Left lung (tissue), 4 donors: ENCODE measurements at regions not wholly inside any gene's neighbourhood (a gene's known extent, or its start where the extent isn't known, plus 50 kb on each side); places are given as distances from the start of the nearest gene placed in this dataset.

Experiments
- ATAC-seq: fragments of 200-7000 bp; cut with Tn5 transposase; one replicate; pipeline ENCODE4 v1.9.1; 2020; ENCODE audit warnings: moderate library complexity
- DNase-seq, 4 donors: peaks; one replicate each; pipeline ENCODE4 v3.0.0-alpha.2; 2013 to 2020
- H3K27ac ChIP-seq, 2 donors: fragments of 200-600 bp; sonication (generic) in 1 of 2; one replicate each; pipeline versions ENCODE4 v1.5.0 to v1.8.0; 2020 to 2021
- H3K27me3 ChIP-seq, 2 donors: fragments of 200-600 bp; sonication (generic) in 1 of 2; one replicate each; pipeline versions ENCODE4 v1.5.0 to v1.8.0; 2020 to 2021
- H3K36me3 ChIP-seq, 2 donors: fragments of 200-600 bp; sonication (generic) in 1 of 2; one replicate each; pipeline versions ENCODE4 v1.5.0 to v1.8.0; 2020 to 2021
- H3K4me1 ChIP-seq, 2 donors: fragments of 200-600 bp; one replicate each; pipeline ENCODE4 v1.8.0; 2021
- H3K4me3 ChIP-seq, 2 donors: fragments of 200-600 bp; sonication (generic) in 1 of 2; one replicate each; pipeline versions ENCODE4 v1.5.0 to v1.8.0; 2020 to 2021; ENCODE audit warnings: mild to moderate bottlenecking in 1 of 2
- H3K9me3 ChIP-seq, 2 donors: fragments of 200-600 bp; sonication (generic) in 1 of 2; one replicate each; pipeline versions ENCODE4 v1.5.0 to v1.8.0; 2020 to 2021
- CTCF ChIP-seq, 2 donors: fragments of 200-600 bp; sonication (generic) in 1 of 2; IDR thresholded peaks; one replicate each; pipeline versions ENCODE4 v1.5.0 to v1.8.0; 2021; ENCODE audit warnings: antibody characterized with exemption in 2 of 2
- intact Hi-C, 2 donors: fragments of 100-400 bp; cut with DNase I; formaldehyde crosslinking; loops; one replicate each; pipeline versions ENCODE4 v1.11.2 to v1.14.2; 2022
- donor health status: DM: no; HTN: yes; CAD: no.
- donor health status: DM: no; HTN: no; CAD: no.

- Histone ChIP-seq H3K9me3 (no peaks in the 10 kb centered on the region), H3K27ac (no peak overlapping the region), H3K4me3 (no peak overlapping the region), H3K36me3 (no peaks in the 10 kb centered on the region), H3K27me3 (no peaks in the 10 kb centered on the region), H3K4me1 (no peaks in the 10 kb centered on the region)
- intact Hi-C loops, result no loop called here
- DNase-seq (peak in 1 of 4 donors; percentile 5), ATAC-seq (peak; percentile 62)
- TF ChIP-seq CTCF (IDR thresholded peaks at IDR 0.05), result peak in 1 of 2 donors; percentile 22
These were observed 140.9 kb downstream of the RNF144B start for GRCh38 chr6:18527836-18528743.

GRCh38 chr6:18530201-18530600 is 143.1 kb downstream of the RNF144B start:
- Histone ChIP-seq H3K4me3 (no peak overlapping the region), H3K36me3 (no peaks in the 10 kb centered on the region), H3K4me1 (no peaks in the 10 kb centered on the region), H3K27me3 (no peaks in the 10 kb centered on the region), H3K9me3 (no peaks in the 10 kb centered on the region), H3K27ac (no peak overlapping the region)
- no peak for ATAC-seq
- intact Hi-C loops, result no loop called here
- TF ChIP-seq CTCF (IDR thresholded peaks at IDR 0.05), result no peak
- no peak for DNase-seq

GRCh38 chr6:18532139-18532538 is 145.0 kb downstream of the RNF144B start:
- Histone ChIP-seq H3K27me3 (no peaks in the 10 kb centered on the region), H3K36me3 (no peaks in the 10 kb centered on the region), H3K27ac (no peak overlapping the region), H3K4me1 (no peaks in the 10 kb centered on the region), H3K4me3 (no peak overlapping the region), H3K9me3 (no peaks in the 10 kb centered on the region)
- DNase-seq, result no peak
- no peak for ATAC-seq
- intact Hi-C loops, result no loop called here
- no peak for TF ChIP-seq CTCF (IDR thresholded peaks at IDR 0.05)

GRCh38 chr6:18533793-18534192 is 146.6 kb downstream of the RNF144B start:
- ATAC-seq (peak; percentile 68), DNase-seq (no peak)
- intact Hi-C loops, result no loop called here

More at GRCh38 chr6:18533793-18534192, 146.6 kb downstream of the RNF144B start:
- no peak for TF ChIP-seq CTCF (IDR thresholded peaks at IDR 0.05)
- no peaks in the 10 kb centered on the region for H3K36me3 ChIP-seq
- no peak overlapping the region for H3K27ac ChIP-seq
- H3K4me1 ChIP-seq, result no peaks in the 10 kb centered on the region
- H3K4me3 ChIP-seq, result no peak overlapping the region
- no peaks in the 10 kb centered on the region for H3K9me3 ChIP-seq
- H3K27me3 ChIP-seq, result no peaks in the 10 kb centered on the region
